ENCODE measurements at regions not wholly inside any gene's neighbourhood (a gene's known extent, or its start where the extent isn't known, plus 50 kb on each side); places are given as distances from the start of the nearest gene placed in this dataset.

DNA sequence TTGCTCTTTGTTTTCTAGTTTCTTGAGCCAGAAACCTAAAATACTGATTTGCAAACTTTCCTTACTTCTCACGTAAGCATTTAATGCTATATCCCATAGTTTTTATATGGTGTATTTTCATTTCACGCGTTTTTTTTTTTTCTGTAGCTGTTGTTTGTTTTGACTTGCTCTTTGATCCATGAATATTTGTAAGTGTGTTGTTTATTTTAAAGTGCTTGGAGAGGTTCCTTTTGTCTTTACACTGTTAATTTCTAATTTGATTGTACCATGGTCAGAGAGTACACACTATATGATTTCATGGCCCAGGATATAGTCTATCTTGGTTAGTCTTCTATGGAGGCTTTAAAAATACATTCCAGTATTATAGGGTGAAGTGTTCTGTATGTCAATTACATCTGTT lies 84.8 kb upstream of the RNF217 start:
- TF ChIP-seq SIN3A (IDR thresholded peaks at IDR 0.05; ENCODE audit: low read depth, low read length) (no peak), CTCF (IDR thresholded peaks at IDR 0.05 in 2 of 3, conservative IDR thresholded peaks at IDR 0.05 in 1 of 3; ENCODE audit: control insufficient read depth in 2 of 3, extremely low read depth in 1 of 3, insufficient read depth in 1 of 3, low read depth in 3 of 3, low read length in 3 of 3) (no peak), EZH2 (IDR thresholded peaks at IDR 0.05; ENCODE audit: borderline replicate concordance, control insufficient read depth, low read depth, low read length) (no peak), HDGF (IDR thresholded peaks at IDR 0.05) (no peak), HCFC1 (IDR thresholded peaks at IDR 0.05; ENCODE audit: low read length) (no peak), BRCA1 (IDR thresholded peaks at IDR 0.05; ENCODE audit: low read depth, low read length) (no peak), SP1 (IDR thresholded peaks at IDR 0.05; ENCODE audit: low read depth, low read length) (no peak)
- TF ChIP-seq, protein P1, sequence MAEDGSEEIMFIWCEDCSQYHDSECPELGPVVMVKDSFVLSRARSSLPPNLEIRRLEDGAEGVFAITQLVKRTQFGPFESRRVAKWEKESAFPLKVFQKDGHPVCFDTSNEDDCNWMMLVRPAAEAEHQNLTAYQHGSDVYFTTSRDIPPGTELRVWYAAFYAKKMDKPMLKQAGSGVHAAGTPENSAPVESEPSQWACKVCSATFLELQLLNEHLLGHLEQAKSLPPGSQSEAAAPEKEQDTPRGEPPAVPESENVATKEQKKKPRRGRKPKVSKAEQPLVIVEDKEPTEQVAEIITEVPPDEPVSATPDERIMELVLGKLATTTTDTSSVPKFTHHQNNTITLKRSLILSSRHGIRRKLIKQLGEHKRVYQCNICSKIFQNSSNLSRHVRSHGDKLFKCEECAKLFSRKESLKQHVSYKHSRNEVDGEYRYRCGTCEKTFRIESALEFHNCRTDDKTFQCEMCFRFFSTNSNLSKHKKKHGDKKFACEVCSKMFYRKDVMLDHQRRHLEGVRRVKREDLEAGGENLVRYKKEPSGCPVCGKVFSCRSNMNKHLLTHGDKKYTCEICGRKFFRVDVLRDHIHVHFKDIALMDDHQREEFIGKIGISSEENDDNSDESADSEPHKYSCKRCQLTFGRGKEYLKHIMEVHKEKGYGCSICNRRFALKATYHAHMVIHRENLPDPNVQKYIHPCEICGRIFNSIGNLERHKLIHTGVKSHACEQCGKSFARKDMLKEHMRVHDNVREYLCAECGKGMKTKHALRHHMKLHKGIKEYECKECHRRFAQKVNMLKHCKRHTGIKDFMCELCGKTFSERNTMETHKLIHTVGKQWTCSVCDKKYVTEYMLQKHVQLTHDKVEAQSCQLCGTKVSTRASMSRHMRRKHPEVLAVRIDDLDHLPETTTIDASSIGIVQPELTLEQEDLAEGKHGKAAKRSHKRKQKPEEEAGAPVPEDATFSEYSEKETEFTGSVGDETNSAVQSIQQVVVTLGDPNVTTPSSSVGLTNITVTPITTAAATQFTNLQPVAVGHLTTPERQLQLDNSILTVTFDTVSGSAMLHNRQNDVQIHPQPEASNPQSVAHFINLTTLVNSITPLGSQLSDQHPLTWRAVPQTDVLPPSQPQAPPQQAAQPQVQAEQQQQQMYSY (CRISPR knock-in tag; IDR thresholded peaks at IDR 0.05): no peak

Data from GM12878 (cell line).